ENCODE measurements at regions not wholly inside any gene's neighbourhood (a gene's known extent, or its start where the extent isn't known, plus 50 kb on each side); places are given as distances from the start of the nearest gene placed in this dataset.

- Histone ChIP-seq H3K9ac (ENCODE audit: control insufficient read depth, insufficient read depth, low read length) (no peak overlapping the region), H3K4me1 (ENCODE audit: control insufficient read depth, insufficient read depth, low read length) (0 out of 2 replicates have a peak, but pooled peaks cover 5% of the 10 kb centered on the region), H3K36me3 (ENCODE audit: control insufficient read depth in 2 of 2, insufficient read depth in 2 of 2, low read length in 1 of 2) (no peaks in the 10 kb centered on the region), H4K20me1 (ENCODE audit: control insufficient read depth, insufficient read depth) (no peaks in the 10 kb centered on the region), H2AFZ (ENCODE audit: control insufficient read depth, low read depth, low read length) (no peak overlapping the region), H3K4me2 (ENCODE audit: control insufficient read depth, insufficient read depth) (no peak overlapping the region), H3K4me3 (no peak overlapping the region), H3K27me3 (replicated peaks in 1 of 2; ENCODE audit: control insufficient read depth in 2 of 2, insufficient read depth in 2 of 2, low read length in 1 of 2) (no peaks in the 10 kb centered on the region; a peak in 2 of 4 replicates), H3K79me2 (ENCODE audit: control insufficient read depth, insufficient read depth, low read length) (no peaks in the 10 kb centered on the region), H3K9me3 (replicated peaks; ENCODE audit: control insufficient read depth, insufficient read depth, low read length) (no peaks in the 10 kb centered on the region; the same call in 2 of the 3 replicates), H3K27ac (ENCODE audit: control insufficient read depth, insufficient read depth) (no peak overlapping the region)
- in situ Hi-C loops (cut with MboI), result no loop called here
- POLR2A ChIA-PET, result interaction anchor here (0.6 kb wide), 1 partner anchor 42 kb away, joined by 4 read pairs; no protein-coding TSS in a partner anchor
- intact Hi-C loops (cut with micrococcal nuclease; ENCODE audit: unreplicated experiment), result loop anchor here (5.0 kb wide), 2 partner anchors 224 to 801 kb away; no protein-coding TSS in a partner anchor
- BruUV-seq (replicated peaks), result no TSS peak
- CTCF ChIA-PET, result interaction anchor here (1.1 to 4.3 kb wide), 16 partner anchors 7 to 802 kb away, joined by 3 to 65 read pairs (median 10); no protein-coding TSS in a partner anchor
- TF ChIP-seq NFIC (IDR thresholded peaks at IDR 0.05; ENCODE audit: low read depth, low read length), result no peak
- no peak for TF ChIP-seq LARP7 (IDR thresholded peaks at IDR 0.05)
- no peak for TF ChIP-seq SPI1 (IDR thresholded peaks at IDR 0.05; ENCODE audit: borderline replicate concordance, insufficient read depth, low read depth, low read length)
- SMC1A ChIA-PET (ENCODE audit: uncharacterized antibody, unreplicated experiment), result interaction anchor here (1.0 to 2.9 kb wide), 11 partner anchors 9 to 121 kb away, joined by 3 to 19 read pairs (median 7); no protein-coding TSS in a partner anchor
- no peak for FAIRE-seq
- 75% methylated on average over 6 of the region's 6 CpGs for WGBS (ENCODE audit: insufficient coverage, insufficient replicate concordance, low lambda C conversion rate, missing lambda C conversion rate)
- no peak for ATAC-seq
- RAD21 ChIA-PET (ENCODE audit: unreplicated experiment), result interaction anchor here (1.1 to 3.3 kb wide), 8 partner anchors 10 to 224 kb away, joined by 5 to 19 read pairs (median 10); no protein-coding TSS in a partner anchor
- DNase-seq (ENCODE audit: low read depth, low spot score), result no peak
Measured at GRCh38 chr10:117441361-117441760, 66.1 kb upstream of the PDZD8 start.

- no peak overlapping the region for H3K4me3 ChIP-seq
Measured at GRCh38 chr10:117439243-117439912, 64.1 kb upstream of the PDZD8 start.

More at GRCh38 chr10:117439243-117439912, 64.1 kb upstream of the PDZD8 start:
- TF ChIP-seq NFXL1 (IDR thresholded peaks at IDR 0.05; ENCODE audit: borderline replicate concordance), result no peak
- no peak for TF ChIP-seq MTA2 (IDR thresholded peaks at IDR 0.05; ENCODE audit: low read depth)
- no peak for TF ChIP-seq SRF (IDR thresholded peaks at IDR 0.05; ENCODE audit: low read depth in 2 of 2, low read length in 2 of 2)
- H3K27ac ChIP-seq (ENCODE audit: control insufficient read depth, insufficient read depth), result no peak overlapping the region
- SMC1A ChIA-PET (ENCODE audit: uncharacterized antibody, unreplicated experiment), result interaction anchor here (0.7 to 2.1 kb wide), 5 partner anchors 8 to 16 kb away, joined by 3 to 10 read pairs (median 3); no protein-coding TSS in a partner anchor
- POLR2A ChIA-PET, result interaction anchor here (0.5 to 0.7 kb wide), 3 partner anchors 12 to 180 kb away, joined by 3 read pairs; no protein-coding TSS in a partner anchor
- ATAC-seq, result no peak
- RAD21 ChIA-PET (ENCODE audit: unreplicated experiment), result interaction anchor here (0.6 to 0.7 kb wide), 2 partner anchors 106 to 208 kb away, joined by 3 to 7 read pairs; no protein-coding TSS in a partner anchor
- no peak overlapping the region for H3K9ac ChIP-seq (ENCODE audit: control insufficient read depth, insufficient read depth, low read length)
- H3K36me3 ChIP-seq (ENCODE audit: control insufficient read depth in 2 of 2, insufficient read depth in 2 of 2, low read length in 1 of 2), result no peaks in the 10 kb centered on the region
- no peak overlapping the region for H3K4me2 ChIP-seq (ENCODE audit: control insufficient read depth, insufficient read depth)
- H4K20me1 ChIP-seq (ENCODE audit: control insufficient read depth, insufficient read depth), result no peaks in the 10 kb centered on the region
- H3K4me1 ChIP-seq (ENCODE audit: control insufficient read depth, insufficient read depth, low read length), result 0 out of 2 replicates have a peak, but pooled peaks cover 5% of the 10 kb centered on the region
- FAIRE-seq, result no peak
- peaks cover 0 to 3% of the 10 kb centered on the region in 2 experiments; a peak in 2 of 4 replicates for H3K27me3 ChIP-seq (replicated peaks in 1 of 2; ENCODE audit: control insufficient read depth in 2 of 2, insufficient read depth in 2 of 2, low read length in 1 of 2)
- in situ Hi-C loops (cut with MboI) (no loop called here), intact Hi-C loops (cut with micrococcal nuclease; ENCODE audit: unreplicated experiment) (no loop called here)
- H2AFZ ChIP-seq (ENCODE audit: control insufficient read depth, low read depth, low read length), result no peak overlapping the region
- no peak for DNase-seq (ENCODE audit: low read depth, low spot score)
- no TSS peak for BruUV-seq (replicated peaks)
- H3K79me2 ChIP-seq (ENCODE audit: control insufficient read depth, insufficient read depth, low read length), result no peaks in the 10 kb centered on the region
- CTCF ChIA-PET, result interaction anchor here (0.7 to 1.5 kb wide), 5 partner anchors 10 to 213 kb away, joined by 3 to 4 read pairs (median 3); no protein-coding TSS in a partner anchor
- H3K9me3 ChIP-seq (replicated peaks; ENCODE audit: control insufficient read depth, insufficient read depth, low read length), result no peaks in the 10 kb centered on the region; the same call in 2 of the 3 replicates
- 0% methylated on average over 4 of the region's 4 CpGs for WGBS (ENCODE audit: insufficient coverage, insufficient replicate concordance, low lambda C conversion rate, missing lambda C conversion rate)
